ENCODE measurements at regions not wholly inside any gene's neighbourhood (a gene's known extent, or its start where the extent isn't known, plus 50 kb on each side); places are given as distances from the start of the nearest gene placed in this dataset.

- no peak for DNase-seq
- intact Hi-C loops (cut with DNase I), result no loop called here
- H3K4me1 ChIP-seq, result no peaks in the 10 kb centered on the region
- H3K4me3 ChIP-seq, result no peak overlapping the region
- H3K36me3 ChIP-seq (replicated peaks in 1 of 2; ENCODE audit: insufficient read depth in 1 of 2, low read depth in 2 of 2), result no peaks in the 10 kb centered on the region
- WGBS, 2 donors, result 88 to 92% methylated on average over 3 of the region's 3 CpGs
- H3K9me3 ChIP-seq, result no peaks in the 10 kb centered on the region
- H3K27me3 ChIP-seq, result no peaks in the 10 kb centered on the region
- no peak for ATAC-seq
- TF ChIP-seq, protein P1, sequence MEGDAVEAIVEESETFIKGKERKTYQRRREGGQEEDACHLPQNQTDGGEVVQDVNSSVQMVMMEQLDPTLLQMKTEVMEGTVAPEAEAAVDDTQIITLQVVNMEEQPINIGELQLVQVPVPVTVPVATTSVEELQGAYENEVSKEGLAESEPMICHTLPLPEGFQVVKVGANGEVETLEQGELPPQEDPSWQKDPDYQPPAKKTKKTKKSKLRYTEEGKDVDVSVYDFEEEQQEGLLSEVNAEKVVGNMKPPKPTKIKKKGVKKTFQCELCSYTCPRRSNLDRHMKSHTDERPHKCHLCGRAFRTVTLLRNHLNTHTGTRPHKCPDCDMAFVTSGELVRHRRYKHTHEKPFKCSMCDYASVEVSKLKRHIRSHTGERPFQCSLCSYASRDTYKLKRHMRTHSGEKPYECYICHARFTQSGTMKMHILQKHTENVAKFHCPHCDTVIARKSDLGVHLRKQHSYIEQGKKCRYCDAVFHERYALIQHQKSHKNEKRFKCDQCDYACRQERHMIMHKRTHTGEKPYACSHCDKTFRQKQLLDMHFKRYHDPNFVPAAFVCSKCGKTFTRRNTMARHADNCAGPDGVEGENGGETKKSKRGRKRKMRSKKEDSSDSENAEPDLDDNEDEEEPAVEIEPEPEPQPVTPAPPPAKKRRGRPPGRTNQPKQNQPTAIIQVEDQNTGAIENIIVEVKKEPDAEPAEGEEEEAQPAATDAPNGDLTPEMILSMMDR (IDR thresholded peaks at IDR 0.05), result no peak
- TF ChIP-seq POLR2A (IDR thresholded peaks at IDR 0.05), result no peak
- no peak overlapping the region for H3K27ac ChIP-seq
Observed at GRCh38 chr7:25431956-25432450, 203.7 kb upstream of the NPVF start.

GRCh38 chr7:25432807-25433206, 204.5 kb upstream of the NPVF start:
- no peaks in the 10 kb centered on the region for H3K27me3 ChIP-seq
- no peaks in the 10 kb centered on the region for H3K9me3 ChIP-seq
- no peak overlapping the region for H3K4me3 ChIP-seq
- no peaks in the 10 kb centered on the region for H3K36me3 ChIP-seq (replicated peaks in 1 of 2; ENCODE audit: insufficient read depth in 1 of 2, low read depth in 2 of 2)
- WGBS, 2 donors, result 81 to 83% methylated on average over 2 of the region's 2 CpGs
- no peaks in the 10 kb centered on the region for H3K4me1 ChIP-seq
- no peak overlapping the region for H3K27ac ChIP-seq
- DNase-seq (no peak), ATAC-seq (no peak)
- intact Hi-C loops (cut with DNase I), result no loop called here
- TF ChIP-seq POLR2A (IDR thresholded peaks at IDR 0.05), result no peak
- TF ChIP-seq, protein P1 (IDR thresholded peaks at IDR 0.05), result no peak

DNA sequence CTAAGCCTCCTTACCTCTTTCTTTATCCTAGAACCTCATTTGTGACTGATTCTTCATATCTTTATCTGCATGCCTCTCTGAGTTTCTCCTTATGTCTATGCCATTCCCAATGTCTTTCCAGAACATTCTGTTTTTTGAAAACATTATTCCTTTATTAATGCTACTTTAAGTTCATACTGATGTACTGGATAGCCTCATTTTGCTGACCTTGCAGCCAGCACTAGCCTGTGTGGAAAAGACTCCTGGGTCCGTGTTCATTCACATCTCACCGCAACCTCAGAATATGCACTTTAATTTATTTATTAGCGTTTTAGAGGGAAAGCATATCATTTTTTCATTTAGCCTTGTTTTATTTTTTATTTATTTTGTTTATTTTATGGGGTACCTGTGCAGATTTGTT, 208.1 kb upstream of the NPVF start:
- Histone ChIP-seq H3K4me3 (no peak overlapping the region), H3K36me3 (replicated peaks in 1 of 2; ENCODE audit: insufficient read depth in 1 of 2, low read depth in 2 of 2) (no peaks in the 10 kb centered on the region), H3K27ac (no peak overlapping the region), H3K9me3 (no peaks in the 10 kb centered on the region), H3K4me1 (no peaks in the 10 kb centered on the region), H3K27me3 (no peaks in the 10 kb centered on the region)
- TF ChIP-seq, protein P1 (IDR thresholded peaks at IDR 0.05), result no peak
- TF ChIP-seq POLR2A (IDR thresholded peaks at IDR 0.05), result no peak
- intact Hi-C loops (cut with DNase I), result no loop called here
- 75 to 82% methylated on average over 3 of the region's 3 CpGs for WGBS, 2 donors
- DNase-seq (no peak), ATAC-seq (no peak)

- TF ChIP-seq, protein P1 (IDR thresholded peaks at IDR 0.05), result no peak
- no peak for TF ChIP-seq POLR2A (IDR thresholded peaks at IDR 0.05)
- intact Hi-C loops (cut with DNase I), result no loop called here
Observed at GRCh38 chr7:25437308-25437707, 209.0 kb upstream of the NPVF start.

GRCh38 chr7:25444991-25445390, 216.7 kb upstream of the NPVF start:
- H3K27me3 ChIP-seq, result no peaks in the 10 kb centered on the region
- no peaks in the 10 kb centered on the region for H3K4me1 ChIP-seq
- intact Hi-C loops (cut with DNase I), result no loop called here
- TF ChIP-seq, protein P1 (IDR thresholded peaks at IDR 0.05), result no peak
- no peak for TF ChIP-seq POLR2A (IDR thresholded peaks at IDR 0.05)
- H3K9me3 ChIP-seq, result no peaks in the 10 kb centered on the region
- DNase-seq (no peak), ATAC-seq (no peak)
- no peaks in the 10 kb centered on the region for H3K36me3 ChIP-seq (replicated peaks in 1 of 2; ENCODE audit: insufficient read depth in 1 of 2, low read depth in 2 of 2)
- no peak overlapping the region for H3K27ac ChIP-seq
- no peak overlapping the region for H3K4me3 ChIP-seq
- WGBS, 2 donors, result 40 to 54% methylated on average over 1 of the region's 1 CpG

More at GRCh38 chr7:25437308-25437707, 209.0 kb upstream of the NPVF start:
- ATAC-seq (no peak), DNase-seq (no peak)
- H3K27me3 ChIP-seq, result no peaks in the 10 kb centered on the region
- no peak overlapping the region for H3K4me3 ChIP-seq
- no peaks in the 10 kb centered on the region for H3K36me3 ChIP-seq (replicated peaks in 1 of 2; ENCODE audit: insufficient read depth in 1 of 2, low read depth in 2 of 2)
- H3K4me1 ChIP-seq, result no peaks in the 10 kb centered on the region
- H3K27ac ChIP-seq, result no peak overlapping the region
- no peaks in the 10 kb centered on the region for H3K9me3 ChIP-seq
